ENCODE measurements at regions not wholly inside any gene's neighbourhood (a gene's known extent, or its start where the extent isn't known, plus 50 kb on each side); places are given as distances from the start of the nearest gene placed in this dataset.

DNA sequence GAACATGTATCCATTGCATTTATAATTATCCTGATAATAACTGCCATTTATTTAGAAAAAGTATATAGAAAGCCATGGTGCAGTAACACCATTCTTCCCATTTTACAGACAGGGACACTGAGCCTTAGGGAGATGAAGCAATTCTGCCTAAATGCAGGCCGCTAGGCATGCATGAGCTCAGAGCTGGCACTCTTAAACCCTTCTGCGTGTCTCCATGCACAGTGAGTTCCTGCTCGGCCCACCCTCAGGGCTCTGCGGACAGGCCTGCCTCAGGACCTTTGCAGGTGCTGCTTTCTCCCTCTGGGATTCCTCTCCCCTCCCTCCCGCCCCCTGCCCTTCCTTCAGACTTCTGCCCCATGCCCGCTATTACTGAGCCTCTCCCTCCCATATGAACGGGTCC, 54.3 kb upstream of the WSB1 start:
- TF ChIP-seq POLR2A (IDR thresholded peaks at IDR 0.05), result no peak
- TF ChIP-seq, protein P1, sequence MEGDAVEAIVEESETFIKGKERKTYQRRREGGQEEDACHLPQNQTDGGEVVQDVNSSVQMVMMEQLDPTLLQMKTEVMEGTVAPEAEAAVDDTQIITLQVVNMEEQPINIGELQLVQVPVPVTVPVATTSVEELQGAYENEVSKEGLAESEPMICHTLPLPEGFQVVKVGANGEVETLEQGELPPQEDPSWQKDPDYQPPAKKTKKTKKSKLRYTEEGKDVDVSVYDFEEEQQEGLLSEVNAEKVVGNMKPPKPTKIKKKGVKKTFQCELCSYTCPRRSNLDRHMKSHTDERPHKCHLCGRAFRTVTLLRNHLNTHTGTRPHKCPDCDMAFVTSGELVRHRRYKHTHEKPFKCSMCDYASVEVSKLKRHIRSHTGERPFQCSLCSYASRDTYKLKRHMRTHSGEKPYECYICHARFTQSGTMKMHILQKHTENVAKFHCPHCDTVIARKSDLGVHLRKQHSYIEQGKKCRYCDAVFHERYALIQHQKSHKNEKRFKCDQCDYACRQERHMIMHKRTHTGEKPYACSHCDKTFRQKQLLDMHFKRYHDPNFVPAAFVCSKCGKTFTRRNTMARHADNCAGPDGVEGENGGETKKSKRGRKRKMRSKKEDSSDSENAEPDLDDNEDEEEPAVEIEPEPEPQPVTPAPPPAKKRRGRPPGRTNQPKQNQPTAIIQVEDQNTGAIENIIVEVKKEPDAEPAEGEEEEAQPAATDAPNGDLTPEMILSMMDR (IDR thresholded peaks at IDR 0.05), result no peak

Data from right lobe of liver (tissue), 4 donors.